ENCODE measurements at regions not wholly inside any gene's neighbourhood (a gene's known extent, or its start where the extent isn't known, plus 50 kb on each side); places are given as distances from the start of the nearest gene placed in this dataset.

DNA sequence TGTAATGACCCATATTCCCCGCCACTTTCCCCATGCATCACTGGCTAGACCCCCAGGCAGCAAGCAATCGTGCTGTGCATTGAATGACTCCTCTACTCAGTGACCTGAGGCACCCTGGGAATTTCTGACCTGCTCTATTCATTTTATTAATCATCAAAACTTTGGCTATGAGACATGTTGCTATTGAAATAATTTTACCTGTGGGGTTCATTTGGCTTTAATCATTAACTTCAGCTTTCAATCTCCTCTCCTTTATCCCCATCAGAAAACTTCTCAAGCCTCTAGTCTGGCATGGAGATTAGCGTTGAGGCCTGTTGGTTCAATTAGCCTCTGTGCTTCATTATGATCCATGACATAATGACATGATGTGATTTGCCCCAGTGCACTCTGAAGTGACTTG is 429.0 kb downstream of the ZNF608 start:
- Mint-ChIP-seq H3K4me1 (ENCODE audit: low read depth) (no peaks in the 10 kb centered on the region), H3K27me3 (ENCODE audit: low read depth) (no peaks in the 10 kb centered on the region), H3K36me3 (ENCODE audit: low read depth) (no peaks in the 10 kb centered on the region), H3K9me3 (ENCODE audit: insufficient read depth) (no peaks in the 10 kb centered on the region), H3K27ac (no peak overlapping the region), H3K4me3 (no peak overlapping the region)
- ChIA-PET CTCF (no interaction called here), POLR2A (no interaction called here)
- DNase-seq (no peak), ATAC-seq (no peak)

DNA sequence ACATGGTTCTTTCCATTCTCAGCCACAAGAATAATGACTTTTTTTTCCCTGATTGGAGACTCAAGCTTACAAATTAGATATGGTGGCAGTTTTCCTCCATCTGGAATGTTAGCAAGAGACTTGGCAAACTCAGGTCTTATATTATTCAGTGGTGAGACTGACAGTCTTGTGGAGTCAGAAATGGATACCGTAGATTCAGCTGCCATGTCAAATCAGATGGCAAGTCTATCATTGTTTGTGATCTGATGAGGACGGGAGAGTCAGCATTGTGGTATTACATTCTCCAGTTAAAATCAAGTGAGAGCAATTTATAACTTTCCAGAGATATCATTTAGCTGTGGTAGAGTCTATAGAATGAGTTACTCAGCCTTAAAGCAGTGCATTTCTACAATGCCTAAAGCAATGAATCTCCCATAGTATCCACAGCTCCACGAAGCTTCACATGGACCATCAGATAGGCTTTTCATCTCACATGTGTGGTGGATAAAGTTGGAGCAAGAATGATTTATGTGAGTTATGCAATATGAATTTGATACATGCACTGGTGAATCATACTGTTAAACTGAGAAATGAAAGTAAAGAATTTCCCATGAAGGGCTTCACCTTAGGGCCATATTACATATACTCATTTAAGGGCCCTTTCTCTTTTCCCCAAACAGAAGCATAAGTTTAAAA is 430.6 kb downstream of the ZNF608 start:
- CTCF ChIA-PET: no interaction called here
- ATAC-seq: no peak
- H3K27ac Mint-ChIP-seq: no peak overlapping the region
- no peaks in the 10 kb centered on the region for H3K27me3 Mint-ChIP-seq (ENCODE audit: low read depth)
- no peaks in the 10 kb centered on the region for H3K36me3 Mint-ChIP-seq (ENCODE audit: low read depth)
- H3K4me1 Mint-ChIP-seq (ENCODE audit: low read depth): no peaks in the 10 kb centered on the region
- no peak for DNase-seq
- H3K9me3 Mint-ChIP-seq (ENCODE audit: insufficient read depth): no peaks in the 10 kb centered on the region
- POLR2A ChIA-PET: no interaction called here
- no peak overlapping the region for H3K4me3 Mint-ChIP-seq

DNA sequence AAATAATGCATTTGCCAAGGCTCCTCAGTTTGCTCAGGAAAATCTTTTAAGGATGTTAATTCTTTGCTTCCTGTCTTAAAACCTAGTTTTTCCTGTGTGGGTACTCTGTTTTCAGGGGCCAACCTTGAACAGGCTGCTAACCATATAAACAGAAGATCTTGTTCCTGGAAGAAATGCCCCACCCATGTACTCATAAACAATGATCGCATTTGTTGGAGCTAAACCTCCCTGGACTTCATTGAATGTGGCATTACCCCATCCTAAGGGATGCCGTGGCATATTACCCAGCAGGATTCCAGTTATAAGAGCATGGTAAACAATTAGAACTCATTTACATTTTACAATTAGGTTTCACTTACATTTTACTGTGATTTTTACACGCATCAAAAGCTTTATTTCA is 436.0 kb downstream of the ZNF608 start:
- ChIA-PET POLR2A (no interaction called here), CTCF (no interaction called here)
- no peak overlapping the region for H3K4me3 Mint-ChIP-seq
- no peak overlapping the region for H3K27ac Mint-ChIP-seq
- no peak for DNase-seq
- no peaks in the 10 kb centered on the region for H3K4me1 Mint-ChIP-seq (ENCODE audit: low read depth)
- no peaks in the 10 kb centered on the region for H3K27me3 Mint-ChIP-seq (ENCODE audit: low read depth)
- no peaks in the 10 kb centered on the region for H3K9me3 Mint-ChIP-seq (ENCODE audit: insufficient read depth)
- H3K36me3 Mint-ChIP-seq (ENCODE audit: low read depth): no peaks in the 10 kb centered on the region
- ATAC-seq: no peak

DNA sequence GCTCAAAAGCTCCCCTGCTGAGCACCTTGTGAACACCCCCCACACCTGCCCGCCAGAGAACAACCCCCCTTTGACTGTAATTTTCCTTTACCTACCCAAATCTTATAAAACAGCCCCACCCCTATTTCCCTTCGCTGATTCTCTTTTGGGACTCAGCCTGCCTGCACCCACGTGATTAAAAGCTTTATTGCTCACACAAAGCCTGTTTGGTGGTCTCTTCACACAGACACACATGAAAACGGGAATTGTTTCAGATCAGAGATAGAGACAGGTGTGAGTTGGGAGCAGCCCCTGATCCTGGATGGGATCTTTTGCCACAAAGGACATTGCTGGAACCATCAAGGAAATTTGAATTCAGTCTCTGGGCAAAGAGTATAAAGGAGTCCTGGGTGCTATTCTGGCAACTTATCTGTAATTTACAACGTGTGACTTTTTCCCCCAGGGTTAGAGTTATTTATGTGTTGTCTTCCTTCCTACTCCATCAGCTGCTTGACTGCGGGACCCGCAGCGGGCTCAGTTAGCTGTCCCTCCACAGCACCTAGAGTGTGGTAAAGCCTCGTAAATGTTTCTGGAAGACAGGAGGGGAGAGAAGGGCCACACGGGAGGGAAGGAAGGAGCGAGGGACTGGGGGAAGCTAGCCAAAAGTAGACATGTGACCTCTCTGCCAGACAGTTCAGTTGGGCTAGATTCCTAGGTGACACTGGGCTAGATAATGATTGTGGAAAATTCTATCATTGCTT is 437.0 kb downstream of the ZNF608 start:
- ATAC-seq: no peak
- no peaks in the 10 kb centered on the region for H3K27me3 Mint-ChIP-seq (ENCODE audit: low read depth)
- DNase-seq: no peak
- ChIA-PET CTCF (no interaction called here), POLR2A (no interaction called here)
- H3K4me1 Mint-ChIP-seq (ENCODE audit: low read depth): no peaks in the 10 kb centered on the region
- no peaks in the 10 kb centered on the region for H3K36me3 Mint-ChIP-seq (ENCODE audit: low read depth)
- no peak overlapping the region for H3K27ac Mint-ChIP-seq
- H3K9me3 Mint-ChIP-seq (ENCODE audit: insufficient read depth): no peaks in the 10 kb centered on the region
- no peak overlapping the region for H3K4me3 Mint-ChIP-seq

DNA sequence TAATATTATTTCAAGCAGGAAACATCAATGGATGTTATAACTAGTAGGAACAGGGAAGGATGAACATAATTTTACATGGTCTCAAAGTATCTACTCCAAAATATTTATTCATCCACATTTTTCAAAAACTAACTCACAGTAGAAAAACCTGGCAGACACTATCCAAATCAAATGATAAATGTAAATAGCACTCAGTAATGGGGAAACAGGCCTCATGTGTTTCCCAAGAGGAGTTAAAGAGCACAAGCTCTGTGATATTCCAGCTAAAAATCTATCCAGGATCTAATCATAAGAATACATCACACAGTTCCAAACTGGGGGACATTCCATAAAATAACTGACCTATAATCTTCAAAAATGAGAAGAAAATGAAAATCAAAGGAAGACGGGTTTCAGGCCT is 443.1 kb downstream of the ZNF608 start:
- H3K4me1 Mint-ChIP-seq (ENCODE audit: low read depth): no peaks in the 10 kb centered on the region

DNA sequence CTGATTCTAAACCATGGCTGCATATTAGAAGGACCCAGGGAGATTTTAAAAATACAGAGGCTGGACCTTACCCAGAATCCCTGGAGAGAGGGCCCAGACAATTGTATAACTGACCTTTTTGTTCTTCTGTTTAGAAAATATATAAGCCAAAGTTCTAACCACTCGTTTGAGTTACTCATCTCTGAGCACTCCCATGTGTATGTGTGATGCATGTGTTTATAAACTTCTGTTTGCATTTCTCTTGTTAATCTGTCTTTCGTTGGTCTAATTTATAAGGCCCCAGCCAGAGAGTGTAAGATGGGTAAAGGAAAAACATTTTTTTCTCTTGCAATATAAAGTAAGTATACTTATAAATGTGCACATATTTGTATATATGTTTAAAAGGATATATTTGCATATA is 443.9 kb downstream of the ZNF608 start:
- no peak for ATAC-seq
- Mint-ChIP-seq H3K4me1 (ENCODE audit: low read depth) (no peaks in the 10 kb centered on the region), H3K27ac (no peak overlapping the region), H3K36me3 (ENCODE audit: low read depth) (no peaks in the 10 kb centered on the region), H3K4me3 (no peak overlapping the region), H3K9me3 (ENCODE audit: insufficient read depth) (no peaks in the 10 kb centered on the region), H3K27me3 (ENCODE audit: low read depth) (no peaks in the 10 kb centered on the region)
- POLR2A ChIA-PET: no interaction called here
- DNase-seq: no peak
- CTCF ChIA-PET: no interaction called here

More for the DNA sequence above, 443.1 kb downstream of the ZNF608 start:
- ATAC-seq: no peak
- ChIA-PET POLR2A (no interaction called here), CTCF (no interaction called here)
- DNase-seq: no peak
- H3K36me3 Mint-ChIP-seq (ENCODE audit: low read depth): no peaks in the 10 kb centered on the region
- H3K27ac Mint-ChIP-seq: no peak overlapping the region
- H3K27me3 Mint-ChIP-seq (ENCODE audit: low read depth): no peaks in the 10 kb centered on the region
- no peak overlapping the region for H3K4me3 Mint-ChIP-seq
- H3K9me3 Mint-ChIP-seq (ENCODE audit: insufficient read depth): no peaks in the 10 kb centered on the region

DNA sequence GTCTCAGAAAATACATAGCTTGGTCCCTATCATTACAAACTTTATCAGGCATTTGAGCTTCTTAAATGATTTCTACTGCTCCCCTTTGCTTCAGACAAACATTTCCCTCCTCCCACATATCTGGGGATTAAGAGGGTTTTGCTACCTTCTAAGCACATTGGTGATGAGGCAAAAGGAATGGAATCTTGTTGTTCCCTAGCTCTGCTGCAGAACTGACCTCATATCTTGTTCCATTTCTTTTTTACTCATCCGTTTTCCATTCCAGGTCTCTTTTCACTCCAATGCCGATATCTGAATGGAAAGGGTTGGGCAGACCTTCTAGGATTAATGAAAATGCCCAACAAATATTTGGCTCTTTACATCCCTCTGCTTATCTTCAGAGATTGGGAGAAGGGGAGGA is 444.6 kb downstream of the ZNF608 start:
- H3K27me3 Mint-ChIP-seq (ENCODE audit: low read depth): no peaks in the 10 kb centered on the region
- ChIA-PET POLR2A (no interaction called here), CTCF (no interaction called here)
- no peaks in the 10 kb centered on the region for H3K36me3 Mint-ChIP-seq (ENCODE audit: low read depth)
- no peak for ATAC-seq
- H3K4me1 Mint-ChIP-seq (ENCODE audit: low read depth): no peaks in the 10 kb centered on the region
- no peak overlapping the region for H3K4me3 Mint-ChIP-seq
- DNase-seq: no peak
- H3K27ac Mint-ChIP-seq: no peak overlapping the region
- no peaks in the 10 kb centered on the region for H3K9me3 Mint-ChIP-seq (ENCODE audit: insufficient read depth)

DNA sequence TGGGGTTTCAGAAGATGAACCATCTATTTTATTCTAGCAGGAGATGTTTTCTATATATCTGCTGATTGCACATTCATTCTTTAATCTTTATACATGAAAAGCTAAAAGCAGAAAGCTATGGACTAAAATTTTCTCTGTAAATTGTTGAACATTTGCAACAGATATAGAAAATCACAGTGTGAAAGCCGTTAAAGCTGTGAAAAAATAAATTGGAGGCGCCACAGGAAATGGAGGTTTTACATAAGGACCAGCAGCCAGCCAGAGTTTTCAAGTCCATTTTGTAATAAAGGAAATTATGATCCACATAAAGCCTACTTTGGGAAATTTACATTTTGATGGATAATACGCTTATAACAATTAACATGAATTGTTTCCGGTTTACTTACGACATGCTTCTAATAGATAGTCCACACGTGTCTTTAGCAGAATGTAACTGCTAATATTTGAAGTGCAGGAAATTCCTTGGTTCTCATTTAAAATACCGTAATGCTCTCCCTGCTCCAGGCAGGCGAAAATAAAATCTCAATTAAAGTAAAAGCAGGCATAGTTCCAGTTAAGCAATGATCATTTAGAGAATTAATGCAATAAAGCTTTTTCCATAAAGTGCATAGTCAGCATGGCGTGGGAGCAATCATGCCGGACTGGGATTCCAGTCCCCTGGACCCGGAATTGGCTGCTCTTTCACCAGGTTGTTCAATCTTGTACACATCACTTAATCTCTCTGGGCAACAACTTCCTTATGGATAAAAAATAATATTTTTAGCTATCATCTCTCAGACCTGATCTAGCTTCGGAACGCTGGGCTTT is 445.4 kb downstream of the ZNF608 start:
- H3K4me3 Mint-ChIP-seq: no peak overlapping the region
- ChIA-PET CTCF (no interaction called here), POLR2A (no interaction called here)
- H3K4me1 Mint-ChIP-seq (ENCODE audit: low read depth): no peaks in the 10 kb centered on the region
- H3K9me3 Mint-ChIP-seq (ENCODE audit: insufficient read depth): no peaks in the 10 kb centered on the region
- no peaks in the 10 kb centered on the region for H3K27me3 Mint-ChIP-seq (ENCODE audit: low read depth)
- H3K27ac Mint-ChIP-seq: no peak overlapping the region
- no peak for DNase-seq
- no peak for ATAC-seq
- no peaks in the 10 kb centered on the region for H3K36me3 Mint-ChIP-seq (ENCODE audit: low read depth)

DNA sequence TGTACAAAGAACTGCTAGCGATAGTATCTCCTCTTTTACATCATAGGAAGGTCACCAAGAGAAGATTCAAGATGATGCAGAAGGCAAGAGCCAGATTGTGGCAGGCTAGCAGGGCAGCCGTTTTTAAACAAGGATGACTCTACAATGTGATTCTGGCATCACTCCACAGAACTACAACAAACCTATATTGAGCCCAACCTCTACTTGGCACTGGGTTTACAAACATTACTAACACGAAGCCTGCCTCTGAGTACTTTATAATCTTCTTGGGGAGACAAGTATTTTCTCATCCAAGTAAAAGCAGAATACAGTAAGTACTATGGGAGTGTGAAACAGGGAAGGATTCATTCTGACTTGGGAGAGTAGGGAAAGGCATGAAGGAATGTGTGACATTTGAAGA is 448.6 kb downstream of the ZNF608 start:
- CTCF ChIA-PET: no interaction called here

DNA sequence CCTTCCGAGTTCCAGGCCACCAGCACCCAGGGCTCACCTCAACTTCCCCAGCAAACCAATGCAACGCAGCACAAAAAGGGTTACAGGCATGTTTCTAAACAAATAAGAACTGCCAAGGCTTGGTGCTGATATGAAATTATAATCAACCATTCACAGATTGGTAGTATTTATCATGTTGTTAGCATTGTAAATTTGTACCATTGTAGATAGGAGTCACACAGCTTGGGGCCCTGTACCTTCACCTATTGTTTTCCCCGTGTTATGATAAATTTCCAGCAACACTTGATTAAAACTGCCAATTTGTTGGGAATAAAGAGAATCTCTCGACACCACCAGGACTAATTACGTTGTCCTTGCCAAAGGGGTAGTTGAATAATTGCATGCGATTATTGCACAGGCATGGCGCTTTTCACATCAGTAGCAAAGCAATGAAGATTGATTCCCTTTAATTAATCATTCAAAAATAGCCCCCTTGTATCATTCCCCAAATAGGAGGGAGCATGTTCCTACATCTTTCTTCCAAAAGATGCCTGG is 454.1 kb downstream of the ZNF608 start:
- ChIA-PET POLR2A (no interaction called here), CTCF (no interaction called here)
- no peaks in the 10 kb centered on the region for H3K27me3 Mint-ChIP-seq (ENCODE audit: low read depth)
- no peaks in the 10 kb centered on the region for H3K36me3 Mint-ChIP-seq (ENCODE audit: low read depth)
- no peaks in the 10 kb centered on the region for H3K4me1 Mint-ChIP-seq (ENCODE audit: low read depth)
- DNase-seq: no peak
- no peaks in the 10 kb centered on the region for H3K9me3 Mint-ChIP-seq (ENCODE audit: insufficient read depth)
- no peak for ATAC-seq
- no peak overlapping the region for H3K4me3 Mint-ChIP-seq
- H3K27ac Mint-ChIP-seq: no peak overlapping the region

More for the DNA sequence above, 448.6 kb downstream of the ZNF608 start:
- Mint-ChIP-seq H3K9me3 (ENCODE audit: insufficient read depth) (no peaks in the 10 kb centered on the region), H3K27me3 (ENCODE audit: low read depth) (no peaks in the 10 kb centered on the region), H3K27ac (no peak overlapping the region), H3K36me3 (ENCODE audit: low read depth) (no peaks in the 10 kb centered on the region), H3K4me3 (no peak overlapping the region), H3K4me1 (ENCODE audit: low read depth) (no peaks in the 10 kb centered on the region)
- POLR2A ChIA-PET: no interaction called here
- DNase-seq: no peak
- no peak for ATAC-seq

DNA sequence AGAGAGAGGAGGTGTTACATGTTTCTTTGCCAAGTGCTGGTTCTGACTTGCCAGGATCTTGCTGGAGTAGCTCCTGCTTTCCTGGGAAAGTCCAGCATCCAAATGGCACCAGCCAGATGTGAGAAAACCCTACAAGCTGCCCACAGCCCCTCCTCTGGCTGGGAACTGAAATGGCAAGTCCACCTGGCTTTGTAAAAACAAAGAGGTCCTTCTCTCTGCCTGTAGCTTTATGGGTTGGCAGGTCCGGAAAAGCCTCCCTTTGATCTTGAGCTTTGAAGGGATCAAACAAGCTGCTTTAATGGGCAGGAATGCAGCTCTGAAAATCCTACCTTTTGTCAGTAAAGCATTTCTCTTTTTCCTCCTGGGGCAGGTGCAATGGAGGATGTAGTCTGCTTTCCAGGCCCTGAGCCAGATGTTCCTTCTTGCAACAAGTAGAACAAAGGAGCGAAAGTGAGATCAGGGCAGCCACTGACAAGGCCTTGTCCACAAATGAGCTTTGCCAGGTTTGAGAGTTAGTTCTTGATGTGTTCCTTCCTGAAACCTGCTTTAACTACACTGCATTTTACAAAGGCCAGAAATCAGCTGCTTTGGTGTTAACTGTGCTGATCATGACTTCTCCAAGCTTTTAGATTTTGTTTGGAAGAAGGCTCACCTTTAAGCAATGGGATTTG is 456.7 kb downstream of the ZNF608 start:
- Mint-ChIP-seq H3K9me3 (ENCODE audit: insufficient read depth) (no peaks in the 10 kb centered on the region), H3K4me1 (ENCODE audit: low read depth) (no peaks in the 10 kb centered on the region), H3K36me3 (ENCODE audit: low read depth) (no peaks in the 10 kb centered on the region), H3K27me3 (ENCODE audit: low read depth) (no peaks in the 10 kb centered on the region), H3K4me3 (no peak overlapping the region), H3K27ac (no peak overlapping the region)
- ChIA-PET CTCF (no interaction called here), POLR2A (no interaction called here)
- DNase-seq: no peak
- no peak for ATAC-seq

DNA sequence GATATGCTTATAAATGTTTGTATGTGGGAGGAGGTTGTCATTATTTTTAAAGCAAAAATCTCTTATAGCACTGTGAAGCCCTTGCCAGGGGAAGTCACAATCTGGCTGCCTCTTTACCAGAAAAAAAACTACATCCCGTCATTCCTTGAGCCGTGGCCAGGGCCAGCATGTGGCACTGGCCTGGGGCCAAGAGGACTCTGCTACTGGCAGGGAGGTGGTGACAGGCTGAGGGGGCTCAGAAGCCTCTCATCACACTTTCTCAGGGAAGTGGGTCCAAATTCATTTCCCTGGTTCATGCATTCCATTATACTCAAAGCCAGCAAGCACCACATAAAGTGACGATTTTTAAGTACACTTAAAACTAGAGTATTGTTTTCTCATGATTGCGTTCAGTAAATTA is 457.3 kb downstream of the ZNF608 start:
- Mint-ChIP-seq H3K4me3 (no peak overlapping the region), H3K27ac (no peak overlapping the region), H3K4me1 (ENCODE audit: low read depth) (no peaks in the 10 kb centered on the region), H3K27me3 (ENCODE audit: low read depth) (no peaks in the 10 kb centered on the region), H3K36me3 (ENCODE audit: low read depth) (no peaks in the 10 kb centered on the region), H3K9me3 (ENCODE audit: insufficient read depth) (no peaks in the 10 kb centered on the region)
- DNase-seq (no peak), ATAC-seq (no peak)
- ChIA-PET POLR2A (no interaction called here), CTCF (no interaction called here)

All from activated CD8-positive, alpha-beta T cell treated with anti-CD3 and anti-CD28 coated beads, Interleukin-2, amount 10 ng/mL, durations not matched to agents 7 days and 5 days (primary cell).